HG03280 (cell line): ENCODE measurements at regions not wholly inside any gene's neighbourhood (a gene's known extent, or its start where the extent isn't known, plus 50 kb on each side); places are given as distances from the start of the nearest gene placed in this dataset.
"Not testable (repeated sequence)": the region's sequence is repeated elsewhere in the genome, so short reads cannot be mapped to it uniquely, and the experiment has no call there.

ENCODE experiments used
- ATAC-seq: cut with Tn5 transposase; IDR thresholded peaks from one replicate; pipeline ENCODE4 v1.9.1; 2021; ENCODE audit warnings: mild to moderate bottlenecking, moderate library complexity; ENCODE audit not compliant: unreplicated experiment

GRCh38 chr4:14918336-14918735, 83.9 kb upstream of the CPEB2 start:
- no peak for ATAC-seq

- ATAC-seq: no peak
Observed at GRCh38 chr4:14919785-14920184, 82.5 kb upstream of the CPEB2 start.

GRCh38 chr4:14920237-14920636, 82.0 kb upstream of the CPEB2 start:
- no peak for ATAC-seq

GRCh38 chr4:14920759-14921320, 81.4 kb upstream of the CPEB2 start:
- ATAC-seq: no peak

- not testable (repeated sequence) for ATAC-seq
Observed at GRCh38 chr4:14921781-14922180, 80.5 kb upstream of the CPEB2 start.

- no peak for ATAC-seq
Observed at GRCh38 chr4:14924076-14924811, 78.0 kb upstream of the CPEB2 start.

- ATAC-seq: no peak
Observed at GRCh38 chr4:14924812-14925344, 77.4 kb upstream of the CPEB2 start.

GRCh38 chr4:14925471-14925870, 76.8 kb upstream of the CPEB2 start:
- ATAC-seq: no peak

GRCh38 chr4:14926368-14926767, 75.9 kb upstream of the CPEB2 start:
- ATAC-seq: no peak

- no peak for ATAC-seq
Observed at GRCh38 chr4:14928035-14928434, 74.2 kb upstream of the CPEB2 start.

GRCh38 chr4:14929669-14930068, 72.6 kb upstream of the CPEB2 start:
- no peak for ATAC-seq

- ATAC-seq: no peak
Observed at GRCh38 chr4:14934704-14935390, 67.4 kb upstream of the CPEB2 start.

GRCh38 chr4:14943749-14944148, 58.5 kb upstream of the CPEB2 start:
- ATAC-seq: no peak

- peak; percentile 81 for ATAC-seq
Observed at GRCh38 chr4:14952352-14952751, 49.9 kb upstream of the CPEB2 start.
